Osteocyte (in vitro differentiated cells): ENCODE measurements at regions not wholly inside any gene's neighbourhood (a gene's known extent, or its start where the extent isn't known, plus 50 kb on each side); places are given as distances from the start of the nearest gene placed in this dataset.
"Not testable (repeated sequence)": the region's sequence is repeated elsewhere in the genome, so short reads cannot be mapped to it uniquely, and the experiment has no call there.

ENCODE experiments used
- DNase-seq: peaks from one replicate; pipeline ENCODE4 v3.0.0; 2021; ENCODE audit warnings: mixed read lengths; ENCODE audit not compliant: unreplicated experiment; ENCODE audit errors: extremely low spot score
- H3K27ac Mint-ChIP-seq: one replicate; pipeline ENCODE4 v1.8.0; 2021; ENCODE audit warnings: mild to moderate bottlenecking, mixed read lengths; ENCODE audit not compliant: unreplicated experiment
- H3K27me3 Mint-ChIP-seq: one replicate; pipeline ENCODE4 v1.8.0; 2021; ENCODE audit warnings: mixed read lengths; ENCODE audit not compliant: unreplicated experiment
- H3K36me3 Mint-ChIP-seq: one replicate; pipeline ENCODE4 v1.8.0; 2021; ENCODE audit warnings: mixed read lengths; ENCODE audit not compliant: unreplicated experiment
- H3K4me1 Mint-ChIP-seq: one replicate; pipeline ENCODE4 v1.8.0; 2021; ENCODE audit warnings: mixed read lengths; ENCODE audit not compliant: unreplicated experiment
- H3K4me3 Mint-ChIP-seq: one replicate; pipeline ENCODE4 v1.8.0; 2021; ENCODE audit warnings: mild to moderate bottlenecking, moderate library complexity, mixed read lengths; ENCODE audit not compliant: unreplicated experiment
- H3K9me3 Mint-ChIP-seq: one replicate; pipeline ENCODE4 v1.8.0; 2021; ENCODE audit warnings: mixed read lengths; ENCODE audit not compliant: unreplicated experiment
- TF ChIP-seq, protein P1 (sequence below): fragments of 200-600 bp; sonication (generic); IDR thresholded peaks from 2 replicates; pipeline ENCODE4 v1.5.0; 2021; ENCODE audit warnings: antibody characterized with exemption, mild to moderate bottlenecking, moderate library complexity

DNA sequence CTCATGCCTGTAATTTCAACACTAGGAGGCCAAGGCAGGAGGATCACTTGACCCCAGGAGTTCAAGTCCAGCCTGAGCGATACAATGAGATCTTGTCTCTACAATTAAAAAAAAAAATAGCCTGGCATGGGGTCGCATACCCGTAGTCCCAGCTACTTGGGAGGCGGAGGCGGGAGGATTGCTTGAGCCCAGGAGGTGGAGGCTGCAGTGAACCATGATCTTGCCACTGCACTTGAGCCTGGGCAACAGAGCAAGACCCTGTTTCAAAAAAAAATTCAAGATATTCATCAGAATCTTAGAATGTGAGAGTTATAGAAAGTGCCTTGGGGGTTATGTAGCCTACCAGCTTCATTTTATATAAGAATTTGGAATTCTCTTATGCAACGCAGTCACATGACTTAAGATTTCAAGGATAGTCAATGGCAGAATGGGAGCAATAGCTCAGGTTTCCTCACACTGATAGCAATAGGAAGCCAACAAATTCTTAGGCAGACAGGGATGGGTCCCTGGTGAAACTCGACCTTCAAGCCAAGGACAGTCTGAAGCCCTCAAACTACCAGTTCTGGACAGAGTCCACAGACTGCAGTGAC is 462.5 kb downstream of the SETD4 start:
- H3K4me1 Mint-ChIP-seq = peaks cover 12% of the 10 kb centered on the region
- no peak for DNase-seq
- H3K36me3 Mint-ChIP-seq = no peaks in the 10 kb centered on the region
- no peaks in the 10 kb centered on the region for H3K27me3 Mint-ChIP-seq
- H3K9me3 Mint-ChIP-seq = no peaks in the 10 kb centered on the region
- no peak overlapping the region for H3K4me3 Mint-ChIP-seq
- TF ChIP-seq, protein P1, sequence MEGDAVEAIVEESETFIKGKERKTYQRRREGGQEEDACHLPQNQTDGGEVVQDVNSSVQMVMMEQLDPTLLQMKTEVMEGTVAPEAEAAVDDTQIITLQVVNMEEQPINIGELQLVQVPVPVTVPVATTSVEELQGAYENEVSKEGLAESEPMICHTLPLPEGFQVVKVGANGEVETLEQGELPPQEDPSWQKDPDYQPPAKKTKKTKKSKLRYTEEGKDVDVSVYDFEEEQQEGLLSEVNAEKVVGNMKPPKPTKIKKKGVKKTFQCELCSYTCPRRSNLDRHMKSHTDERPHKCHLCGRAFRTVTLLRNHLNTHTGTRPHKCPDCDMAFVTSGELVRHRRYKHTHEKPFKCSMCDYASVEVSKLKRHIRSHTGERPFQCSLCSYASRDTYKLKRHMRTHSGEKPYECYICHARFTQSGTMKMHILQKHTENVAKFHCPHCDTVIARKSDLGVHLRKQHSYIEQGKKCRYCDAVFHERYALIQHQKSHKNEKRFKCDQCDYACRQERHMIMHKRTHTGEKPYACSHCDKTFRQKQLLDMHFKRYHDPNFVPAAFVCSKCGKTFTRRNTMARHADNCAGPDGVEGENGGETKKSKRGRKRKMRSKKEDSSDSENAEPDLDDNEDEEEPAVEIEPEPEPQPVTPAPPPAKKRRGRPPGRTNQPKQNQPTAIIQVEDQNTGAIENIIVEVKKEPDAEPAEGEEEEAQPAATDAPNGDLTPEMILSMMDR = no peak
- H3K27ac Mint-ChIP-seq = no peak overlapping the region

DNA sequence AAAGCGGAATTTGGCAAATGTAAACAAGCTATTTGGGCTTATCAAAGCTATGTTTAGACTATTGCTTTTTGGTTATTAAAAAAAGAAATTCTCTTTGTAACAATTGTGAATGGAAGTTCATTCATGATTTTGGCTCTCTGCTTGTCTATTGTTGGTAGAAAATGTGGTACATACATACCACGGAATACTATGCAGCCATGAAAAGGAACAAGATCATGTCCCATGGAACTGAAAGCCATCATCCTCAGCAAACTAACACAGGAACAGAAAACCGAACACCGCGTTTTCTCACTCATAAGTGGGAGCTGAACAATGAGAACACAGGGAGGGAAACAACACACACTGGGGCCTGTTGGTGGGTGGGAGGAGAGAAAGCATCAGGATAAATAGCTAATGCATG is 465.4 kb downstream of the SETD4 start:
- DNase-seq = no peak
- Mint-ChIP-seq H3K36me3 (no peaks in the 10 kb centered on the region), H3K27me3 (no peaks in the 10 kb centered on the region), H3K9me3 (no peaks in the 10 kb centered on the region), H3K4me3 (no peak overlapping the region), H3K27ac (no peak overlapping the region), H3K4me1 (peaks cover 18% of the 10 kb centered on the region)
- TF ChIP-seq, protein P1 = no peak

DNA sequence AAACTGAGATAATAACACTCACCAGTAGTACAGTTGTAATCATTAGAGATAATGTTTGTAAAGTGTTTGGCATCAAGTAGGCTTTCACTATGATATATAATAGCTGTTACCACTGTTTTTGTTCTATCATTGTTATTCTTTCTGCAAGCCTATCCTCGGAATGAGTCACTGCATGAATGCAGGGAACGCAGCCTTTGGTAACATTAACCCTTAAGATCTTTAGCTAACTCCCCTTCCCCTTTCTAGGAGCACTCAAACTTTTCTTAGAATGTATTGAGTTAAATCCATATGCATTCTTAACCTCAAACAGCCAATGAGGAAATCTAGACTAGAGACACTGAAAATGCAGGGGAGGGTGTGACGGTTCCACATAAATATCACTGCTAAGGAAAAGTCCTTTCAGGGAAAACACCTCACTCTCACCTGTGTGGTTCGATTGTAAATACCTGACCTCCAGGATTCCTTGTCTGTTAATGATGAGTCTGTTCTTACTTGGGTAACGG is 467.3 kb downstream of the SETD4 start:
- Mint-ChIP-seq H3K4me1 (peaks cover 18% of the 10 kb centered on the region), H3K27me3 (no peaks in the 10 kb centered on the region), H3K36me3 (no peaks in the 10 kb centered on the region), H3K4me3 (no peak overlapping the region), H3K9me3 (no peaks in the 10 kb centered on the region), H3K27ac (peak overlapping the region; percentile 24)
- TF ChIP-seq, protein P1 = no peak
- no peak for DNase-seq

DNA sequence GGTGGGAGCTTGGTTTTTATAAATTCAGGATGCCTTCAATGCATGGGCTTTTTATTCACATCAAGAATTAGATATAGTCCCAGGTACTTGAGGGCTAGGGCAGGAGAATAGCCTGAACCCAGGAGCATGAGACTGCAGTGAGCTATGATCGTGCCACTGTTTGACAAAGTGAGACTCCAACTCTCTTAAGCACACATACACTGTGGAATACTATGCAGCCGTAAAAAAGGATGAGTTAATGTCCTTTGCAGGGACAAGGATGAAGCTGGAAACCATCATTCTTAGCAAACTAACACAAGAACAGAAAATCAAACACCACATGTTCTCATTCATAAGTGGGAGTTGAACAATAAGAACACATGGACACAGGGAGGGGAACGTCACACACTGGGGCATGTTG is 470.0 kb downstream of the SETD4 start:
- peaks cover 18% of the 10 kb centered on the region for H3K4me1 Mint-ChIP-seq

DNA sequence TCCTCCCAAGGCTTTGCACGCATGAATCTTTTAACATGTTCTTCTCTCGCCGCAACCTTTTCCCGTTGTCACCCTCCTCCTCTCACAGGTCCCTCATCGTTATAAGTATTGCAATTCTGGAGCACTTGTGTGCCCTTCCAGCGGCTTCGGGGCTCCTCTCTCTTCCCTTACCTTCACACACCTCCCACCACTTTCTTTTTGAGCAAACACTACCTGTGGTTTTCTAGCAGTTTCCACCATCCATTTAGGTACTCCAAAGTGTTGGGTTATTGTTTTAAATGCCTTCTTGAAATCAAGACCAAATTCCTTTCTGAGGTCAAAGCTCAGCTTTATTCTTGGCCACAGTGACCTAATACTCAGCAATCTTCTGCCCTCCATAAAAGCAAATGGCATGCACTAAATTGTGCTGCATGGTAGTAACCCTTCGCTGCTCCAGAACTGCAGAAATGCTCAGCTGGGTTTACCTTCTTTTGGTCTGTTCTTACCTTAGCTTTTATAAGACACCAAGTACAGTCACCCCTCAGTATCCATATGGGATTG is 472.4 kb downstream of the SETD4 start:
- H3K27me3 Mint-ChIP-seq = no peaks in the 10 kb centered on the region
- DNase-seq = no peak
- H3K27ac Mint-ChIP-seq = no peak overlapping the region
- TF ChIP-seq, protein P1 = no peak
- H3K36me3 Mint-ChIP-seq = no peaks in the 10 kb centered on the region
- H3K4me3 Mint-ChIP-seq = no peak overlapping the region
- peaks cover 7% of the 10 kb centered on the region for H3K4me1 Mint-ChIP-seq
- no peaks in the 10 kb centered on the region for H3K9me3 Mint-ChIP-seq

More for the DNA sequence above, 470.0 kb downstream of the SETD4 start:
- not testable (repeated sequence) for H3K4me3 Mint-ChIP-seq, H3K27me3 Mint-ChIP-seq, H3K9me3 Mint-ChIP-seq, H3K27ac Mint-ChIP-seq, H3K36me3 Mint-ChIP-seq, DNase-seq
